GM11168 (cell line): ENCODE measurements at regions not wholly inside any gene's neighbourhood (a gene's known extent, or its start where the extent isn't known, plus 50 kb on each side); places are given as distances from the start of the nearest gene placed in this dataset.

ENCODE experiments used
- in situ Hi-C: fragments of 300-500 bp; cut with MboI; formaldehyde crosslinking; loops from one replicate; pipeline ENCODE4 v1.12.0; 2022; ENCODE audit warnings: low sequenced_read_pairs; ENCODE audit not compliant: unreplicated experiment

GRCh38 chr2:194750926-194751325 lies 906.1 kb upstream of the SLC39A10 start:
- in situ Hi-C loops, result no loop called here

GRCh38 chr2:194745557-194746146 lies 911.4 kb upstream of the SLC39A10 start:
- in situ Hi-C loops, result no loop called here

GRCh38 chr2:194742706-194743105 lies 914.3 kb upstream of the SLC39A10 start:
- in situ Hi-C loops, result no loop called here

GRCh38 chr2:194739217-194739616 lies 917.8 kb upstream of the SLC39A10 start:
- in situ Hi-C loops, result no loop called here

GRCh38 chr2:194735837-194736542 lies 921.0 kb upstream of the SLC39A10 start:
- in situ Hi-C loops, result no loop called here

GRCh38 chr2:194730266-194730665 lies 926.8 kb upstream of the SLC39A10 start:
- in situ Hi-C loops, result no loop called here

GRCh38 chr2:194725169-194725568 lies 931.9 kb upstream of the SLC39A10 start:
- in situ Hi-C loops, result no loop called here

- in situ Hi-C loops, result no loop called here
Observed at GRCh38 chr2:194723446-194723845, 933.6 kb upstream of the SLC39A10 start.

- in situ Hi-C loops, result no loop called here
Observed at GRCh38 chr2:194721227-194721626, 935.8 kb upstream of the SLC39A10 start.

GRCh38 chr2:194720462-194720861 lies 936.6 kb upstream of the SLC39A10 start:
- in situ Hi-C loops, result no loop called here

GRCh38 chr2:194718881-194719280 lies 938.1 kb upstream of the SLC39A10 start:
- in situ Hi-C loops, result no loop called here

- in situ Hi-C loops, result no loop called here
Observed at GRCh38 chr2:194714541-194714940, 942.5 kb upstream of the SLC39A10 start.

- in situ Hi-C loops, result no loop called here
Observed at GRCh38 chr2:194709840-194710239, 947.2 kb upstream of the SLC39A10 start.

GRCh38 chr2:194706179-194706578 lies 950.8 kb upstream of the SLC39A10 start:
- in situ Hi-C loops, result no loop called here

- in situ Hi-C loops, result no loop called here
Observed at GRCh38 chr2:194705398-194705797, 951.6 kb upstream of the SLC39A10 start.

- in situ Hi-C loops, result no loop called here
Observed at GRCh38 chr2:194700726-194701125, 956.3 kb upstream of the SLC39A10 start.

- in situ Hi-C loops, result no loop called here
Observed at GRCh38 chr2:194700116-194700515, 956.9 kb upstream of the SLC39A10 start.

- in situ Hi-C loops, result no loop called here
Observed at GRCh38 chr2:194698012-194698411, 959.0 kb upstream of the SLC39A10 start.

- in situ Hi-C loops, result no loop called here
Observed at GRCh38 chr2:194697439-194697838, 959.6 kb upstream of the SLC39A10 start.

GRCh38 chr2:194696690-194697089 lies 960.3 kb upstream of the SLC39A10 start:
- in situ Hi-C loops, result no loop called here

- in situ Hi-C loops, result no loop called here
Observed at GRCh38 chr2:194686569-194686968, 970.5 kb upstream of the SLC39A10 start.

- in situ Hi-C loops, result no loop called here
Observed at GRCh38 chr2:194674043-194674442, 983.0 kb upstream of the SLC39A10 start.
